ENCODE measurements at regions not wholly inside any gene's neighbourhood (a gene's known extent, or its start where the extent isn't known, plus 50 kb on each side); places are given as distances from the start of the nearest gene placed in this dataset.

- TF ChIP-seq CTCF (IDR thresholded peaks at IDR 0.05) (no peak), ZFX (IDR thresholded peaks at IDR 0.05; ENCODE audit: borderline replicate concordance) (no peak)
These were observed 685.3 kb upstream of the CHRM3 start for GRCh38 chr1:238701024-238701423.

All from 22Rv1 (cell line).